ENCODE measurements at regions not wholly inside any gene's neighbourhood (a gene's known extent, or its start where the extent isn't known, plus 50 kb on each side); places are given as distances from the start of the nearest gene placed in this dataset.
"Not testable (repeated sequence)": the region's sequence is repeated elsewhere in the genome, so short reads cannot be mapped to it uniquely, and the experiment has no call there.

DNA sequence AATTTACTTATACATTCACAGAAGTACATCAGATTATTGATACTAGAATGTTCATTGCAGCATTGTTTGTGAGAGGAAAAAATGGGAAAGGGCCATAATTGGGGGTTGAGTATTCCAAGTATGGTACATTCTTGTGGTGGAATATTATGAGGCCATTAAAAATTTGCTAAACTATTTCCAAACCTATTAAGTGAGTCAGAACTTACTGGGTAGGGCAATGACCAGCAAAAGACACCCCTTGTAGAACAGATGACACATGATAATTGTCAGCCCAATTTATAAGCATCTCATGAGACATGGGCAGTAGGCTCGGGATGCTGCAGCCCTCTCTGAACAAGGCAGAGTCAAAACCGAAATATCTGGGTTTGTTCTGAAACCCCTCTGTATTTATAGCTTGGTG lies 192.6 kb upstream of the IL12B start:
- H3K27me3 ChIP-seq, result no peaks in the 10 kb centered on the region
- no peak for ATAC-seq
- intact Hi-C loops (cut with DNase I), result no loop called here
- DNase-seq, result no peak
- no peaks in the 10 kb centered on the region for H3K36me3 ChIP-seq
- H3K9me3 ChIP-seq, result no peaks in the 10 kb centered on the region
- peaks cover 0 to 3% of the 10 kb centered on the region in 2 donors for H3K4me1 ChIP-seq
- TF ChIP-seq, protein P1, sequence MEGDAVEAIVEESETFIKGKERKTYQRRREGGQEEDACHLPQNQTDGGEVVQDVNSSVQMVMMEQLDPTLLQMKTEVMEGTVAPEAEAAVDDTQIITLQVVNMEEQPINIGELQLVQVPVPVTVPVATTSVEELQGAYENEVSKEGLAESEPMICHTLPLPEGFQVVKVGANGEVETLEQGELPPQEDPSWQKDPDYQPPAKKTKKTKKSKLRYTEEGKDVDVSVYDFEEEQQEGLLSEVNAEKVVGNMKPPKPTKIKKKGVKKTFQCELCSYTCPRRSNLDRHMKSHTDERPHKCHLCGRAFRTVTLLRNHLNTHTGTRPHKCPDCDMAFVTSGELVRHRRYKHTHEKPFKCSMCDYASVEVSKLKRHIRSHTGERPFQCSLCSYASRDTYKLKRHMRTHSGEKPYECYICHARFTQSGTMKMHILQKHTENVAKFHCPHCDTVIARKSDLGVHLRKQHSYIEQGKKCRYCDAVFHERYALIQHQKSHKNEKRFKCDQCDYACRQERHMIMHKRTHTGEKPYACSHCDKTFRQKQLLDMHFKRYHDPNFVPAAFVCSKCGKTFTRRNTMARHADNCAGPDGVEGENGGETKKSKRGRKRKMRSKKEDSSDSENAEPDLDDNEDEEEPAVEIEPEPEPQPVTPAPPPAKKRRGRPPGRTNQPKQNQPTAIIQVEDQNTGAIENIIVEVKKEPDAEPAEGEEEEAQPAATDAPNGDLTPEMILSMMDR (IDR thresholded peaks at IDR 0.05), result no peak
- H3K4me3 ChIP-seq, result no peak overlapping the region
- no peak overlapping the region for H3K27ac ChIP-seq

DNA sequence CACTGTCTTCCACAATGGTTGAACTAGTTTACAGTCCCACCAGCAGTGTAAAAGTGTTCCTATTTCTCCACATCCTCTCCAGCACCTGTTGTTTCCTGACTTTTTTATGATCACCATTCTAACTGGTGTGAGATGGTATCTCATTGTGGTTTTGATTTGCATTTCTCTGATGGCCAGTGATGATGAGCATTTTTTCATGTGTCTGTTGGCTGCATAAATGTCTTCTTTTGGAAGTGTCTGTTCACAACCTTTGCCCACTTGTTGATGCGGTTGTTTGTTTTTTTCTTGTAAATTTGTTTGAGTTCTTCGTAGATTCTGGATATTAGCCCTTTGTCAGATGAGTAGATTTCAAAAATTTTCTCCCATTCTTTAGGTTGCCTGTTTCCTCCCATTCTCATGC lies 194.0 kb upstream of the IL12B start:
- H3K9me3 ChIP-seq; H3K27ac ChIP-seq; ATAC-seq; DNase-seq; H3K4me1 ChIP-seq; H3K36me3 ChIP-seq; H3K4me3 ChIP-seq; H3K27me3 ChIP-seq; intact Hi-C loops (cut with DNase I): not testable (repeated sequence)

DNA sequence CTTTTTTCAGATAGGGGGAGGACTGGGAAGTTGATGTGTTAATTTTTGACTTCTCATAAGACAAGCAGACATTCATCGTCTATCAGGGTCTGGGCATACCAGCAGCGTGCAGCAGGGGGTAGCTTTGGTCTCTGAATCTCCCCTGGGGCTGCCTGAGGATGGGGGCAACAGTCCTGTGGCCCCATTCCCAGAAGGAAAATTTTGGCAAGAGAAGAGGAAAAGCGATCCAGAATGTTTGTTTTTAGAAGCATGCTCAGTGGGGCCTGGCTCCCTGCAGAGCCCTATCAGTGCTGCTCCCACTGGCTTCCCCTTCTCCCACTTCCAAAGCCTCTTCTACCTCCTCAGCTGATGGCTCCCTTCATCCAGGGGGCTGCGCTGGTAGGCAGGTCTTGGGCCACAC lies 194.8 kb upstream of the IL12B start:
- H3K27ac ChIP-seq, result no peak overlapping the region
- ATAC-seq, result no peak
- TF ChIP-seq, protein P1 (IDR thresholded peaks at IDR 0.05), result no peak
- DNase-seq, result peak in 1 of 4 donors; percentile 70
- no peaks in the 10 kb centered on the region for H3K9me3 ChIP-seq
- H3K4me3 ChIP-seq, result no peak overlapping the region
- H3K36me3 ChIP-seq, result no peaks in the 10 kb centered on the region
- H3K27me3 ChIP-seq, result no peaks in the 10 kb centered on the region
- intact Hi-C loops (cut with DNase I), result no loop called here
- H3K4me1 ChIP-seq, result no peaks in the 10 kb centered on the region

DNA sequence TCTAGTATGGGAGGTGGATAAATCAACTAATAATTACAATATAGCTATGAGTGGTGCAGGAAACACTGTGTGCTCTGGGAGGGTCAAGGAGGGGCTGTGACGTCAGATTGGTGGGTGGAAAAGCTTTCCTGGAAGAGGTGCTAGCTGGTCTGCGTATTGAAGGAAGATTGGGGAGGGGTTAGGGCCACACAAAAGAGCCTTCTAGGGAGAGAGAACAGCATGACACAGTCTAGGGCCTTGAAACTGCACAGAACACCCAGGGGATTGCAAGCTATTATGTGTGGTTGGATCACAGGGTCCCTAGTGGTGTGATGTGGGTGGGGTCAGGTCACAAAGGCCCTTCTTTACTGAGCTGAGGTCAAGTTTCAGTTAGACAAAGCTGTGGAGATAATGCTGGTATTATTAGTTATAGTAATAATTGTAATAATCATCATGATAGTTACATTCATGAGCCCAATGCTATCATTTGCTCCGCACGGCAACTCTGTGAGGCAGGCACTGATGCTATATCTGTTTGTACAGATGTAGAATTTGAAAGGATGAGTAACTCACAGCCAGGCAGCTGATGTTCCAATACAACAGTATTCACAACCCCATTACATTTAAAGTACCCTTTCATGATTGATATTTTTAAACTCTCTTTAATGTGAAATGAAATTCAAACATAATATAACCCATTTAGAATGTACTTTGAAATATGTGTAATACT lies 197.4 kb upstream of the IL12B start:
- no peak overlapping the region for H3K27ac ChIP-seq
- no peak overlapping the region for H3K4me3 ChIP-seq
- DNase-seq, result no peak
- no peaks in the 10 kb centered on the region for H3K27me3 ChIP-seq
- H3K4me1 ChIP-seq, result no peaks in the 10 kb centered on the region
- TF ChIP-seq, protein P1 (IDR thresholded peaks at IDR 0.05), result no peak
- no peaks in the 10 kb centered on the region for H3K36me3 ChIP-seq
- ATAC-seq, result peak; percentile 55
- no peaks in the 10 kb centered on the region for H3K9me3 ChIP-seq
- intact Hi-C loops (cut with DNase I), result no loop called here

DNA sequence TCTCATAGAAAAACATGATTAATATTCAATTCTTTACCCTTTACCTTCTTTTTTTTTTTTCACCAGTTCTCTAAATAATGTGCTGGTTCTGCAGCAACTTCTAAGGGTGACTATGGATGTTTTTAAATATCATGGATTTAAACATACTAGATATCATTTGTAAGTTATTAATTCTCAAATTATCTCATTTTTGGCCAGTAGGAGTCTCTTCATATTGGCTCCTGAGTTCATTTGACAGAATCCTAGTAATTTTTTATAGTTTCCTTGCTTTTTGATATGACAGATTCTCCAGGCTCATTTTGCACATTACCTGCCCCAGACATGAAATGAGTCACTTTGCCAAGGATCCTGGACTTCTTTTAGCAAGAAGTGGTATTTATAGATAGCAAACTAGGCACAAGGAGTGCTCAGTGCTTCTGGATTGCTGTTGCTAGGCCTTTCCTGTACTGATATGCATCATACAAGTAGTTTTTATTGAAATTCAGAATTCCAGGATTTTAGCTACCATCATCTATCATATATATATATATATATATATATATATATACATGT lies 201.3 kb upstream of the IL12B start:
- ATAC-seq, result no peak
- Histone ChIP-seq H3K9me3 (no peaks in the 10 kb centered on the region), H3K4me3 (no peak overlapping the region), H3K36me3 (no peaks in the 10 kb centered on the region), H3K4me1 (no peaks in the 10 kb centered on the region), H3K27ac (no peak overlapping the region), H3K27me3 (no peaks in the 10 kb centered on the region)
- TF ChIP-seq, protein P1 (IDR thresholded peaks at IDR 0.05), result no peak
- intact Hi-C loops (cut with DNase I), result no loop called here
- DNase-seq, result no peak

DNA sequence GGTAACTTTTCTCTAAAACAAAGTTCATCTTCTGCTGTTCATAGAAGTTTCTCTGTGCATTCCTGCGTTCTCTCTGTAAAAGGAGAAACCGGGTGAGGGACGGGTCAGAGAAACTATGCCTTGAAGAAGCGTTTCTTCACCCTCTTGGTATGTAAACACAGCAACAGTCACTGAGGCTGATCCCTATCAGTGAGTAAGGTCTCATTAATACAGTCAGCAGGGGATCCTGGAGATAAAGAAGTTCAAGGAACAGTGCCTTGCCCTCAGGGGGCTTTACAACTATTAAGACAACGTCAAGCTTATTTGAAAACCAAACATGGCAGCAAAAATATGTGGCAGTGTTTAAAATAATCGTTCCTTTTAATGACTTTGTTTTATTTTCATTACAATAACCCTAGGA lies 202.9 kb upstream of the IL12B start:
- H3K9me3 ChIP-seq, result no peaks in the 10 kb centered on the region
- no peak overlapping the region for H3K27ac ChIP-seq
- intact Hi-C loops (cut with DNase I), result no loop called here
- no peak overlapping the region for H3K4me3 ChIP-seq
- TF ChIP-seq, protein P1 (IDR thresholded peaks at IDR 0.05), result no peak
- no peak for DNase-seq
- H3K27me3 ChIP-seq, result no peaks in the 10 kb centered on the region
- no peaks in the 10 kb centered on the region for H3K4me1 ChIP-seq
- no peaks in the 10 kb centered on the region for H3K36me3 ChIP-seq
- ATAC-seq, result no peak
